ENCODE measurements at regions not wholly inside any gene's neighbourhood (a gene's known extent, or its start where the extent isn't known, plus 50 kb on each side); places are given as distances from the start of the nearest gene placed in this dataset.

- TF ChIP-seq CTCF (conservative IDR thresholded peaks at IDR 0.05; ENCODE audit: low read depth, low read length) (no peak), EZH2phosphoT487 (IDR thresholded peaks at IDR 0.05; ENCODE audit: borderline replicate concordance, low read length) (no peak), EZH2 (IDR thresholded peaks at IDR 0.05; ENCODE audit: low read length, unreplicated experiment) (no peak)
Observed at GRCh38 chr2:6309415-6310255, 556.1 kb downstream of the CMPK2 start.
